GM12878 (cell line): ENCODE measurements at regions not wholly inside any gene's neighbourhood (a gene's known extent, or its start where the extent isn't known, plus 50 kb on each side); places are given as distances from the start of the nearest gene placed in this dataset.

Experiments used
- HSF1 ChIP-seq: fragments of 150-350 bp; IDR thresholded peaks from 2 replicates; pipeline ENCODE4 v1.6.1; 2014; ENCODE audit warnings: mild to moderate bottlenecking, low read depth, low read length
- KDM1A ChIP-seq: fragments of 200-600 bp; sonication (generic); IDR thresholded peaks from 2 replicates; pipeline ENCODE4 v1.6.1; 2016; ENCODE audit warnings: borderline replicate concordance
- YBX1 ChIP-seq: fragments of 450-650 bp; IDR thresholded peaks from 2 replicates; pipeline ENCODE4 v1.6.1; 2016; ENCODE audit warnings: antibody characterized with exemption
- ZNF592 ChIP-seq: fragments of 450-650 bp; IDR thresholded peaks from 2 replicates; pipeline ENCODE4 v1.6.1; 2017; ENCODE audit warnings: mild to moderate bottlenecking, moderate library complexity
- TF ChIP-seq, protein P1 (sequence below): fragments of 450-650 bp; IDR thresholded peaks from 2 replicates; pipeline ENCODE4 v1.6.1; 2017; ENCODE audit warnings: antibody characterized with exemption, mild to moderate bottlenecking, moderate library complexity

DNA sequence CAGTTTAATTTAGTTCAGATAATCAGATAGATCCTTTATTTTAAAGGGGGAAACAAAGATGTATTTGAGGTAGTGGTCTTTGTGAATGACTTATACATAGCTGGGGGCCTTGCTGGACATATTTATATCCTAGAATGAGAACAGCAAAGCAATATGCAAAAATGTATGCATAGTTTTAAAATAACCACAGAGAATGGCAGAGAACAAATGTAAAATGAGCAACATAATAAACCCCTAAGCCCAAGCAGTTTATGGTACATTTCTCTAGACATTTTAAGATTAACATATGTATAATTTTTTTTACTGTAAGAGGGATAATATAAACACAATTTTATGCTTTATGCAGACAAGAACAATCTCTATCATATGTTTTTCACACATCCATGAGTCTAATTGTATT lies 434.2 kb upstream of the SMIM31 start (continued):
- no peak for TF ChIP-seq ZNF592
- no peak for TF ChIP-seq KDM1A
- TF ChIP-seq YBX1, result no peak
- no peak for TF ChIP-seq HSF1
- TF ChIP-seq, protein P1, sequence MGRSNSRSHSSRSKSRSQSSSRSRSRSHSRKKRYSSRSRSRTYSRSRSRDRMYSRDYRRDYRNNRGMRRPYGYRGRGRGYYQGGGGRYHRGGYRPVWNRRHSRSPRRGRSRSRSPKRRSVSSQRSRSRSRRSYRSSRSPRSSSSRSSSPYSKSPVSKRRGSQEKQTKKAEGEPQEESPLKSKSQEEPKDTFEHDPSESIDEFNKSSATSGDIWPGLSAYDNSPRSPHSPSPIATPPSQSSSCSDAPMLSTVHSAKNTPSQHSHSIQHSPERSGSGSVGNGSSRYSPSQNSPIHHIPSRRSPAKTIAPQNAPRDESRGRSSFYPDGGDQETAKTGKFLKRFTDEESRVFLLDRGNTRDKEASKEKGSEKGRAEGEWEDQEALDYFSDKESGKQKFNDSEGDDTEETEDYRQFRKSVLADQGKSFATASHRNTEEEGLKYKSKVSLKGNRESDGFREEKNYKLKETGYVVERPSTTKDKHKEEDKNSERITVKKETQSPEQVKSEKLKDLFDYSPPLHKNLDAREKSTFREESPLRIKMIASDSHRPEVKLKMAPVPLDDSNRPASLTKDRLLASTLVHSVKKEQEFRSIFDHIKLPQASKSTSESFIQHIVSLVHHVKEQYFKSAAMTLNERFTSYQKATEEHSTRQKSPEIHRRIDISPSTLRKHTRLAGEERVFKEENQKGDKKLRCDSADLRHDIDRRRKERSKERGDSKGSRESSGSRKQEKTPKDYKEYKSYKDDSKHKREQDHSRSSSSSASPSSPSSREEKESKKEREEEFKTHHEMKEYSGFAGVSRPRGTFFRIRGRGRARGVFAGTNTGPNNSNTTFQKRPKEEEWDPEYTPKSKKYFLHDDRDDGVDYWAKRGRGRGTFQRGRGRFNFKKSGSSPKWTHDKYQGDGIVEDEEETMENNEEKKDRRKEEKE, result no peak
